GM21528 (cell line): ENCODE measurements at regions not wholly inside any gene's neighbourhood (a gene's known extent, or its start where the extent isn't known, plus 50 kb on each side); places are given as distances from the start of the nearest gene placed in this dataset.
"Not testable (repeated sequence)": the region's sequence is repeated elsewhere in the genome, so short reads cannot be mapped to it uniquely, and the experiment has no call there.

Source experiments
- ATAC-seq: cut with Tn5 transposase; IDR thresholded peaks from one replicate; pipeline ENCODE4 v1.9.1; 2021; ENCODE audit warnings: mild to moderate bottlenecking, moderate library complexity; ENCODE audit not compliant: unreplicated experiment, low FRiP score

- ATAC-seq: no peak
Observed at GRCh38 chr12:72839696-72840095, 567.5 kb downstream of the TRHDE start.

- no peak for ATAC-seq
Observed at GRCh38 chr12:72863671-72864070, 591.5 kb downstream of the TRHDE start.

GRCh38 chr12:72865921-72866320 is 593.8 kb downstream of the TRHDE start:
- no peak for ATAC-seq

GRCh38 chr12:72869024-72869423 is 596.9 kb downstream of the TRHDE start:
- ATAC-seq: no peak

- ATAC-seq: no peak
Observed at GRCh38 chr12:72872238-72872887, 600.2 kb downstream of the TRHDE start.

GRCh38 chr12:72872996-72873395 is 600.8 kb downstream of the TRHDE start:
- ATAC-seq: no peak

GRCh38 chr12:72876092-72876491 is 603.9 kb downstream of the TRHDE start:
- no peak for ATAC-seq

GRCh38 chr12:72888693-72889092 is 616.5 kb downstream of the TRHDE start:
- no peak for ATAC-seq

GRCh38 chr12:72889791-72890190 is 617.6 kb downstream of the TRHDE start:
- ATAC-seq: no peak

GRCh38 chr12:72901685-72902084 is 629.5 kb downstream of the TRHDE start:
- no peak for ATAC-seq

- ATAC-seq: no peak
Observed at GRCh38 chr12:72925716-72926115, 653.5 kb downstream of the TRHDE start.

GRCh38 chr12:72931838-72932237 is 659.7 kb downstream of the TRHDE start:
- ATAC-seq: not testable (repeated sequence)

GRCh38 chr12:72937486-72937885 is 665.3 kb downstream of the TRHDE start:
- ATAC-seq: no peak

GRCh38 chr12:72957454-72957853 is 685.3 kb downstream of the TRHDE start:
- ATAC-seq: no peak

GRCh38 chr12:72966684-72967083 is 694.5 kb downstream of the TRHDE start:
- ATAC-seq: no peak

GRCh38 chr12:72974954-72975555 is 702.9 kb downstream of the TRHDE start:
- no peak for ATAC-seq

- no peak for ATAC-seq
Observed at GRCh38 chr12:72978999-72979398, 706.8 kb downstream of the TRHDE start.

- no peak for ATAC-seq
Observed at GRCh38 chr12:72982356-72982755, 710.2 kb downstream of the TRHDE start.

- no peak for ATAC-seq
Observed at GRCh38 chr12:72986963-72987362, 714.8 kb downstream of the TRHDE start.

- no peak for ATAC-seq
Observed at GRCh38 chr12:72989458-72989947, 717.3 kb downstream of the TRHDE start.

GRCh38 chr12:72995029-72995428 is 722.9 kb downstream of the TRHDE start:
- ATAC-seq: not testable (repeated sequence)

GRCh38 chr12:72995616-72996015 is 723.4 kb downstream of the TRHDE start:
- ATAC-seq: no peak
